ENCODE measurements at regions not wholly inside any gene's neighbourhood (a gene's known extent, or its start where the extent isn't known, plus 50 kb on each side); places are given as distances from the start of the nearest gene placed in this dataset.
"Not testable (repeated sequence)": the region's sequence is repeated elsewhere in the genome, so short reads cannot be mapped to it uniquely, and the experiment has no call there.

DNA sequence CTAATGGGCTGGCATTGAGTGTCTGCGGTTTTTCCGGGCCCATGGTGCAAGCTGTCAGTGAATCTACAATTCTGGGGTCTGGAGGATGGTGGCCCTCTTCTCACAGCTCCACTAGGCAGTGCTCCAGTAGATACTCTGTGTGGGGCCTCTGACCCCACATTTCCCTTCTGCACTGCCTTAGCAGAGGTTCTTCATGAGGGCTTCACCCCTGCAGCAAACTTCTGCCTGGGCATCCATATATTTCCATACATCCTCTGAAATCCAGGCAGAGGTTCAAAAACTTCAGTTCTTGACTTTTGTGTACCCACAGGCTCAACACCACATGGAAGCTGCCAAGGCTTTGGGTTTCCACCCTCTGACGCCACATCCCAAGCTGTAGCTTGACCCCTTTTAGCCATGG lies 846.2 kb downstream of the RNF144A start:
- TF ChIP-seq POLR2AphosphoS5 (IDR thresholded peaks at IDR 0.05) = not testable (repeated sequence)
- TF ChIP-seq, protein P1, sequence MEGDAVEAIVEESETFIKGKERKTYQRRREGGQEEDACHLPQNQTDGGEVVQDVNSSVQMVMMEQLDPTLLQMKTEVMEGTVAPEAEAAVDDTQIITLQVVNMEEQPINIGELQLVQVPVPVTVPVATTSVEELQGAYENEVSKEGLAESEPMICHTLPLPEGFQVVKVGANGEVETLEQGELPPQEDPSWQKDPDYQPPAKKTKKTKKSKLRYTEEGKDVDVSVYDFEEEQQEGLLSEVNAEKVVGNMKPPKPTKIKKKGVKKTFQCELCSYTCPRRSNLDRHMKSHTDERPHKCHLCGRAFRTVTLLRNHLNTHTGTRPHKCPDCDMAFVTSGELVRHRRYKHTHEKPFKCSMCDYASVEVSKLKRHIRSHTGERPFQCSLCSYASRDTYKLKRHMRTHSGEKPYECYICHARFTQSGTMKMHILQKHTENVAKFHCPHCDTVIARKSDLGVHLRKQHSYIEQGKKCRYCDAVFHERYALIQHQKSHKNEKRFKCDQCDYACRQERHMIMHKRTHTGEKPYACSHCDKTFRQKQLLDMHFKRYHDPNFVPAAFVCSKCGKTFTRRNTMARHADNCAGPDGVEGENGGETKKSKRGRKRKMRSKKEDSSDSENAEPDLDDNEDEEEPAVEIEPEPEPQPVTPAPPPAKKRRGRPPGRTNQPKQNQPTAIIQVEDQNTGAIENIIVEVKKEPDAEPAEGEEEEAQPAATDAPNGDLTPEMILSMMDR (IDR thresholded peaks at IDR 0.05) = not testable (repeated sequence)
